SU-DHL-6 (cell line): ENCODE measurements at regions not wholly inside any gene's neighbourhood (a gene's known extent, or its start where the extent isn't known, plus 50 kb on each side); places are given as distances from the start of the nearest gene placed in this dataset.

Source experiments
- CTCF ChIP-seq: fragments of 200-600 bp; sonication (generic); IDR thresholded peaks from one replicate; pipeline ENCODE4 v1.5.1; 2017; ENCODE audit warnings: antibody characterized with exemption, mild to moderate bottlenecking, low read length, moderate library complexity; ENCODE audit not compliant: insufficient read depth, poor library complexity, severe bottlenecking
- EZH2phosphoT487 ChIP-seq: fragments of 200-600 bp; sonication (generic), shearing (Covaris generic); conservative IDR thresholded peaks from 2 replicates; pipeline ENCODE4 v1.6.1; 2018; ENCODE audit warnings: mild to moderate bottlenecking, antibody characterized with exemption, low read length, moderate library complexity, mixed read lengths

- TF ChIP-seq CTCF (no peak), EZH2phosphoT487 (no peak)
Observed at GRCh38 chr16:86893506-86893905, 315.2 kb downstream of the FOXL1 start.
